WERI-Rb-1 (cell line): ENCODE measurements at regions not wholly inside any gene's neighbourhood (a gene's known extent, or its start where the extent isn't known, plus 50 kb on each side); places are given as distances from the start of the nearest gene placed in this dataset.
"Not testable (repeated sequence)": the region's sequence is repeated elsewhere in the genome, so short reads cannot be mapped to it uniquely, and the experiment has no call there.

Experiments used
- DNase-seq: peaks from one replicate; pipeline ENCODE4 v3.0.0-alpha.2; 2020
- H3K27ac ChIP-seq: fragments of 250-450 bp; sonication (Bioruptor Pico); 2 replicates; pipeline ENCODE4 v1.5.1; 2020; ENCODE audit warnings: mild to moderate bottlenecking, moderate library complexity
- H3K27me3 ChIP-seq: fragments of 250-450 bp; sonication (Bioruptor Pico); 2 replicates; pipeline ENCODE4 v1.5.1; 2021; ENCODE audit warnings: mild to moderate bottlenecking, low read depth, moderate library complexity; ENCODE audit not compliant: insufficient read depth, severe bottlenecking
- H3K36me3 ChIP-seq: fragments of 250-450 bp; sonication (Bioruptor Pico); 2 replicates; pipeline ENCODE4 v1.5.1; 2020; ENCODE audit warnings: mild to moderate bottlenecking, moderate library complexity
- H3K4me3 ChIP-seq: 2 replicates; pipeline ENCODE4 v1.5.1; 2011; ENCODE audit warnings: low read depth, mild to moderate bottlenecking, control low read depth, low read length
- H3K9me3 ChIP-seq: fragments of 250-450 bp; sonication (Bioruptor Pico); 2 replicates; pipeline ENCODE4 v1.5.1; 2021; ENCODE audit warnings: mild to moderate bottlenecking, moderate library complexity; ENCODE audit not compliant: severe bottlenecking
- CTCF ChIP-seq: IDR thresholded peaks from 2 replicates; pipeline ENCODE4 v1.5.1; 2011; ENCODE audit warnings: low read depth, mild to moderate bottlenecking, control low read depth, inconsistent platforms, low read length

GRCh38 chr9:42377530-42378417 lies 194.3 kb downstream of the SPATA31A6 start:
- peak; percentile 18; the same call in 1 of the 2 replicates for TF ChIP-seq CTCF
- DNase-seq, result not testable (repeated sequence)

GRCh38 chr9:42378418-42378815 lies 195.0 kb downstream of the SPATA31A6 start:
- TF ChIP-seq CTCF, result no peak
- Histone ChIP-seq H3K36me3 (no peaks in the 10 kb centered on the region), H3K9me3 (no peaks in the 10 kb centered on the region), H3K4me3 (no peak overlapping the region), H3K27me3 (no peaks in the 10 kb centered on the region), H3K27ac (no peak overlapping the region)
- no peak for DNase-seq

More at GRCh38 chr9:42377530-42378417, 194.3 kb downstream of the SPATA31A6 start:
- not testable (repeated sequence) for H3K27ac ChIP-seq, H3K4me3 ChIP-seq, H3K36me3 ChIP-seq, H3K9me3 ChIP-seq, H3K27me3 ChIP-seq

GRCh38 chr9:42379602-42380001 lies 196.1 kb downstream of the SPATA31A6 start:
- H3K27ac ChIP-seq, H3K27me3 ChIP-seq, H3K9me3 ChIP-seq, H3K36me3 ChIP-seq, DNase-seq, H3K4me3 ChIP-seq: not testable (repeated sequence)

GRCh38 chr9:42384585-42384984 lies 201.1 kb downstream of the SPATA31A6 start:
- H3K9me3 ChIP-seq, H3K27me3 ChIP-seq, H3K4me3 ChIP-seq, DNase-seq, H3K36me3 ChIP-seq, H3K27ac ChIP-seq: not testable (repeated sequence)

GRCh38 chr9:42385574-42386120 lies 202.2 kb downstream of the SPATA31A6 start:
- not testable (repeated sequence) for DNase-seq, H3K9me3 ChIP-seq, H3K27me3 ChIP-seq, H3K4me3 ChIP-seq, H3K36me3 ChIP-seq, H3K27ac ChIP-seq

GRCh38 chr9:42386477-42386876 lies 203.0 kb downstream of the SPATA31A6 start:
- no peak for DNase-seq
- no peaks in the 10 kb centered on the region for H3K36me3 ChIP-seq
- no peak for TF ChIP-seq CTCF
- H3K27me3 ChIP-seq, result no peaks in the 10 kb centered on the region
- no peak overlapping the region for H3K4me3 ChIP-seq
- H3K9me3 ChIP-seq, result peaks cover 5% of the 10 kb centered on the region
- H3K27ac ChIP-seq, result no peak overlapping the region

- 0 out of 2 replicates have a peak, but pooled peaks have one; percentile 6 for TF ChIP-seq CTCF
Measured at GRCh38 chr9:42388146-42388690, 204.8 kb downstream of the SPATA31A6 start.

More at GRCh38 chr9:42388146-42388690, 204.8 kb downstream of the SPATA31A6 start:
- Histone ChIP-seq H3K27ac (no peak overlapping the region), H3K36me3 (no peaks in the 10 kb centered on the region), H3K27me3 (no peaks in the 10 kb centered on the region), H3K4me3 (no peak overlapping the region), H3K9me3 (peaks cover 5% of the 10 kb centered on the region)
- no peak for DNase-seq
